Dermis microvascular lymphatic vessel endothelial cell (primary cell): ENCODE measurements at regions not wholly inside any gene's neighbourhood (a gene's known extent, or its start where the extent isn't known, plus 50 kb on each side); places are given as distances from the start of the nearest gene placed in this dataset.

ENCODE experiments used
- DNase-seq, 2 donors: peaks; one replicate each; pipeline versions ENCODE4 v3.0.0 to v3.0.0-alpha.2; 2010; ENCODE audit warnings: low read depth in 2 of 2

DNA sequence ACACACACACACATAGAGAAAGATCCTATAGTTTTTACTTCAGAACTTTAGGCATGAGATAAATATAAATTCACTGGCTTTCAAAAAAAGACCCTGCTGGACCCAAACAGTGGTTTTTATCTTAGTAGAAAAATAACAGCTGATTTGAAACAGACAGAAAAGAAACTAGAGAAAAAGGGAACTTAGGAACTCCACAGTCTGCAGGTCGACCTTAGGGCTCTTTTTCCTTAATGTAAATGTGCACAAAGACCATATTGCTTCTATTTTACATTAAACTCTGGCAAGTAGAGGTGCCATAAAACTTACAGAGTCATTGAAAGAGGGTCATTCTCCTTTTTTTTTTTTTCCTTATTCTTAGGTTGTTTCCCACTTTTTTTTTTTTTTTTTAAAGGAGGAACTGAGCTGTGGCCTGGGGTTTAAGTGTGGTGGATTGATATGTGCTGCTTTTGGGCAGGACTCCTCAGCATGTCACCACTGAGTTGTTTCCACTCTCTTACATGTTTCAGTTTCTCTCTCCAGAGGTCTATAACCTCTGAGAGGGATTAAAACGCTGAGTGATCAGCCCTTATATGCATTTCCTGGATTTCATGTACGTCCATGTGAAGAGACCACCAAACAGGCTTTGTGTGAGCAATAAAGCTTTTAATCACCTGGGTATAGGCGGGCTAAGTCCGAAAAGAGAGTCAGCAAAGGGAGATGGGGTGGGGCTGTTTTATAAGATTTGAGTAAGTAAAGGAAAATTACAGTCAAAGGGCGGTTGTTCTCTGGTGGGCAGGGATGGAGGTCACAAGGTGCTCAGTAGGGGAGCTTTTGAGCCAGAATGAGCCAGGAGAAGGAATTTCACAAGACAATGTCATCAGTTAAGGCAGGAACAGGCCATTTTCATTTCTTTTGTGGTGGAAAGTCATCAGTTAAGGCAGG lies 70.8 kb upstream of the PACRGL start:
- no peak for DNase-seq

- DNase-seq, result no peak
These were observed 61.4 kb upstream of the PACRGL start for GRCh38 chr4:20638825-20639224.

DNA sequence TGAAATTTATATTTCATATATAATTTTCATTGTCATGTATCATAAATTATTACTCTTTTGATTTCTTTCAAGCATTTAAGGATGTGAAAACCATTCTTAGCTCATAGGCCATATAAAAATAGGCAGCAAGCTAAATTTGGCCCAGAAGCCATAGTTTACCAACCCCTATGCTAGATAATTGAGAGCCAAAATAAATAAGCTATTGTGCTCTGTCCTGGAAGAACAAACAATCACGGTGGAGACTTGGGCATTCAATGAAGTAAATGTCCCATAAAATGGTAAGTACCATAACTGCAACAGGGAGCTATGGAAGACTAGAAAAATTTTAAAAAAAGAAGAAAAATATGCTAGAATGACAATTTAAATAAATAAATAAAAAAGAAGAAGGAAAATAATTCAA lies 60.9 kb upstream of the PACRGL start:
- DNase-seq, result no peak

DNA sequence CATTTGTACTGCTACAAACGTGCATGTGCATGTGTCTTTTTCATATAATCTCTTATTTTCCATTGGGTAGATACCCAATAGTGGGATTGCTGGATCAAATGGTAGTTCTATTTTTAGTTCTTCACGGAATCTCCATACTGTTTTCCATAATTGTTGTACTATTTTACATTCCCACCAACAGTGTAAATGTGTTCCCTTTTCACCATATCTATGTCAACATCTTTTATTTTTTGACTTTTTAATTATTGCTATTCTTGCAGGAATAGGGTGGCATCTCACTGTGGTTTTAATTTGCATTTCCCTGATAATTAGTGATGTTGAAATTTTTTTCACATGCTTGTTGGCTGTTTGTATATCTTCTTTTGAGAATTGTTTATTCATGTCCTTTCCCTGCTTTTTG lies 59.3 kb upstream of the PACRGL start:
- DNase-seq, result no peak

GRCh38 chr4:20641976-20642375 lies 58.3 kb upstream of the PACRGL start:
- no peak for DNase-seq

DNA sequence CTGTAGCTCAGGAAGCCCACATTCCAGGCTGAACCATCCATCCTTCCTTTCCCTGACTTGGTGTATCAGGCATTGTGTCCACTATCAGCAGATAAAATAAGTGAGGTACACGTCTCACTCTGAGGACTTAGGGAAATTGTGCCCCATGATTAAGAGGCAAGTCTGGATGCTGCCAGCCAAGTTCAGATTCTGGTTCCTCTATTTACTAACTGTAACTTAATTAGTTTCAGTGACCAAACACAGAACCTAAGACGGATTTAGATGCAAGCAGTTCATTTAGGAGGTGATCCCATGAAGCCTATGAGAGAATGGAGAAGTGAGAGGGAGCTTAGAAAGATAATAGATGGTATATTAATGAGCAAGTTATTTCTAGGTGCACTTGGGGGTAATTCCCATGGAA lies 56.6 kb upstream of the PACRGL start:
- DNase-seq, result no peak

- DNase-seq, result no peak
These were observed 55.0 kb upstream of the PACRGL start for GRCh38 chr4:20645236-20645635.

DNA sequence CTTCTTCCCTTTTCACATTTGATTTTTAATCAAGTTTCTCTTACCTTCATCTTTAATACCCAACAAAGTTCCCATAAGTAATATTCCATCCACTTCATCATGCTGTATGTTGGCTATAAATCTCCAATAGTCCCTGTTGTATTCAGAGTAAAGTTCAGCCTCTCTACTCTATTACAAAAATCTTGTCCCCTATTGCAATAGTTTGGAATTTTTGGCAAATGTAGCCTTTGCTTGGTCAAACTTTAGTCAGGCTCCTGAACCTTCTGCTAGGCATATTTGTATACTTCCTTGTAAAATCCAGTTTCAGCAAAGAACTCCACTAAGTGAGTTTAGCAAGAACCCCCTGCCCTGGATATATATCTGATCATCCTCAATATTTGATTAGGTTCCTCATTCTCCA lies 54.0 kb upstream of the PACRGL start:
- DNase-seq, result no peak
